DOHH2 (cell line): ENCODE measurements at regions not wholly inside any gene's neighbourhood (a gene's known extent, or its start where the extent isn't known, plus 50 kb on each side); places are given as distances from the start of the nearest gene placed in this dataset.

Experiments used
- EZH2phosphoT487 ChIP-seq: fragments of 200-600 bp; sonication (generic); IDR thresholded peaks from 2 replicates; pipeline ENCODE4 v1.6.1; 2017; ENCODE audit warnings: borderline replicate concordance, mild to moderate bottlenecking, antibody characterized with exemption, low read length, moderate library complexity, mixed read lengths
- TF ChIP-seq, protein P1 (sequence below): fragments of 200-600 bp; sonication (generic); IDR thresholded peaks from one replicate; pipeline ENCODE4 v1.5.1; 2014; ENCODE audit warnings: antibody characterized with exemption, mild to moderate bottlenecking, low read depth, low read length; ENCODE audit not compliant: poor library complexity, severe bottlenecking

DNA sequence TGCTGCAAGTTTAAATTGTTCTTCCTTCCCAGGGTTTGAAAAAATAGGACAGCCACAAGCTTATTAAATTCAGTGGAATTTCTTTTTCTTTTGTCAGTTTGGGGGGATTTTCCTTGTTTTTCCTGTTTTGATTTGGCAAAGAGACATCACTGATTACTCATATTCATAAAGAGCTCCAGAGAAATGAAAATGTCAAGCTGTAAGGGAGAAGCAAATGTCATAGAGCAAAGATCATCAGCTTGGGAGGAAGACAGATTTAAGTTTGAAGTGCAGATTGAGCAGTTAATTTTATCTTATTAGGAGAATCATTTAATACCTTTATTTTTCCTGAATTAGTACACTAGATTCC lies 255.8 kb upstream of the PHYHIPL start:
- TF ChIP-seq, protein P1, sequence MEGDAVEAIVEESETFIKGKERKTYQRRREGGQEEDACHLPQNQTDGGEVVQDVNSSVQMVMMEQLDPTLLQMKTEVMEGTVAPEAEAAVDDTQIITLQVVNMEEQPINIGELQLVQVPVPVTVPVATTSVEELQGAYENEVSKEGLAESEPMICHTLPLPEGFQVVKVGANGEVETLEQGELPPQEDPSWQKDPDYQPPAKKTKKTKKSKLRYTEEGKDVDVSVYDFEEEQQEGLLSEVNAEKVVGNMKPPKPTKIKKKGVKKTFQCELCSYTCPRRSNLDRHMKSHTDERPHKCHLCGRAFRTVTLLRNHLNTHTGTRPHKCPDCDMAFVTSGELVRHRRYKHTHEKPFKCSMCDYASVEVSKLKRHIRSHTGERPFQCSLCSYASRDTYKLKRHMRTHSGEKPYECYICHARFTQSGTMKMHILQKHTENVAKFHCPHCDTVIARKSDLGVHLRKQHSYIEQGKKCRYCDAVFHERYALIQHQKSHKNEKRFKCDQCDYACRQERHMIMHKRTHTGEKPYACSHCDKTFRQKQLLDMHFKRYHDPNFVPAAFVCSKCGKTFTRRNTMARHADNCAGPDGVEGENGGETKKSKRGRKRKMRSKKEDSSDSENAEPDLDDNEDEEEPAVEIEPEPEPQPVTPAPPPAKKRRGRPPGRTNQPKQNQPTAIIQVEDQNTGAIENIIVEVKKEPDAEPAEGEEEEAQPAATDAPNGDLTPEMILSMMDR = no peak
- TF ChIP-seq EZH2phosphoT487 = no peak
